ENCODE measurements at regions not wholly inside any gene's neighbourhood (a gene's known extent, or its start where the extent isn't known, plus 50 kb on each side); places are given as distances from the start of the nearest gene placed in this dataset.

- Histone ChIP-seq H3K27me3 (no peaks in the 10 kb centered on the region), H3K36me3 (no peaks in the 10 kb centered on the region), H3K4me3 (no peak overlapping the region), H3K4me1 (no peaks in the 10 kb centered on the region), H3K9me3 (no peaks in the 10 kb centered on the region), H3K27ac (no peak overlapping the region)
- intact Hi-C loops (cut with DNase I; ENCODE audit: low total_unique reads) (no loop called here), in situ Hi-C loops (cut with MboI; ENCODE audit: low sequenced_read_pairs in 4 of 4) (loop anchor here in 1 of 4 donors (10.0 kb wide), 1 partner anchor 133 kb away; no protein-coding TSS in a partner anchor)
- no peak for TF ChIP-seq POLR2A (IDR thresholded peaks at IDR 0.05)
- ATAC-seq = no peak
- no peak for DNase-seq
Observed at GRCh38 chr11:13222285-13222684, 55.3 kb upstream of the BMAL1 start.

- Histone ChIP-seq H3K9me3 (no peaks in the 10 kb centered on the region), H3K4me3 (no peak overlapping the region), H3K4me1 (no peaks in the 10 kb centered on the region), H3K36me3 (no peaks in the 10 kb centered on the region), H3K27ac (no peak overlapping the region), H3K27me3 (no peaks in the 10 kb centered on the region)
- intact Hi-C loops (cut with DNase I; ENCODE audit: low total_unique reads) (no loop called here), in situ Hi-C loops (cut with MboI; ENCODE audit: low sequenced_read_pairs in 4 of 4) (loop anchor here in 1 of 4 donors (10.0 kb wide), 1 partner anchor 132 kb away; no protein-coding TSS in a partner anchor)
- DNase-seq (no peak), ATAC-seq (no peak)
- no peak for TF ChIP-seq POLR2A (IDR thresholded peaks at IDR 0.05)
- TF ChIP-seq CTCF (IDR thresholded peaks at IDR 0.05 in 4 of 5, conservative IDR thresholded peaks at IDR 0.05 in 1 of 5) = no peak
Observed at GRCh38 chr11:13223112-13223511, 54.5 kb upstream of the BMAL1 start.

GRCh38 chr11:13224324-13224723 lies 53.3 kb upstream of the BMAL1 start:
- in situ Hi-C loops (cut with MboI; ENCODE audit: low sequenced_read_pairs in 4 of 4) = loop anchor here in 1 of 4 donors (10.0 kb wide), 1 partner anchor 130 kb away; no protein-coding TSS in a partner anchor

GRCh38 chr11:13225038-13226001 lies 52.3 kb upstream of the BMAL1 start:
- DNase-seq (no peak), ATAC-seq (no peak)
- no peaks in the 10 kb centered on the region for H3K27me3 ChIP-seq
- H3K4me1 ChIP-seq = no peaks in the 10 kb centered on the region
- intact Hi-C loops (cut with DNase I; ENCODE audit: low total_unique reads) = no loop called here
- H3K9me3 ChIP-seq = no peaks in the 10 kb centered on the region
- in situ Hi-C loops (cut with MboI; ENCODE audit: low sequenced_read_pairs in 4 of 4) = loop anchor here in 1 of 4 donors (10.0 kb wide), 1 partner anchor 129 kb away; no protein-coding TSS in a partner anchor
- no peak overlapping the region for H3K4me3 ChIP-seq
- H3K27ac ChIP-seq = no peak overlapping the region
- H3K36me3 ChIP-seq = no peaks in the 10 kb centered on the region
- TF ChIP-seq POLR2A (IDR thresholded peaks at IDR 0.05) = no peak
- TF ChIP-seq CTCF (IDR thresholded peaks at IDR 0.05 in 4 of 5, conservative IDR thresholded peaks at IDR 0.05 in 1 of 5) = no peak

More at GRCh38 chr11:13224324-13224723, 53.3 kb upstream of the BMAL1 start:
- Histone ChIP-seq H3K27ac (no peak overlapping the region), H3K27me3 (no peaks in the 10 kb centered on the region), H3K9me3 (no peaks in the 10 kb centered on the region), H3K4me1 (no peaks in the 10 kb centered on the region), H3K4me3 (no peak overlapping the region), H3K36me3 (no peaks in the 10 kb centered on the region)
- DNase-seq (no peak), ATAC-seq (no peak)
- intact Hi-C loops (cut with DNase I; ENCODE audit: low total_unique reads) = no loop called here
- TF ChIP-seq POLR2A (IDR thresholded peaks at IDR 0.05) = no peak

GRCh38 chr11:13227676-13228255 lies 49.8 kb upstream of the BMAL1 start:
- TF ChIP-seq CTCF (IDR thresholded peaks at IDR 0.05 in 4 of 5, conservative IDR thresholded peaks at IDR 0.05 in 1 of 5) (no peak), POLR2A (IDR thresholded peaks at IDR 0.05) (no peak)
- in situ Hi-C loops (cut with MboI; ENCODE audit: low sequenced_read_pairs in 4 of 4) (loop anchor here in 1 of 4 donors (10.0 kb wide), 1 partner anchor 127 kb away; no protein-coding TSS in a partner anchor), intact Hi-C loops (cut with DNase I; ENCODE audit: low total_unique reads) (no loop called here)
- Histone ChIP-seq H3K4me3 (no peak overlapping the region), H3K4me1 (no peaks in the 10 kb centered on the region), H3K27me3 (no peaks in the 10 kb centered on the region), H3K27ac (no peak overlapping the region), H3K36me3 (no peaks in the 10 kb centered on the region), H3K9me3 (no peaks in the 10 kb centered on the region)
- ATAC-seq (no peak), DNase-seq (no peak)
